Panc1 (cell line): ENCODE measurements at regions not wholly inside any gene's neighbourhood (a gene's known extent, or its start where the extent isn't known, plus 50 kb on each side); places are given as distances from the start of the nearest gene placed in this dataset.

Source experiments
- ATAC-seq: fragments of 200-7000 bp; cut with Tn5 transposase; 2 replicates; pipeline ENCODE4 v1.9.1; 2020; ENCODE audit warnings: mild to moderate bottlenecking, moderate library complexity
- BruUV-seq: library from RNA; stranded (reverse); fragments of 400-500 nt; replicated peaks from 2 replicates; lab custom pipeline; 2021; lab: Mats Ljungman, UMichigan
- CTCF ChIA-PET: fragments of 300-600 bp; sonication (Branson Sonifier 250); formaldehyde crosslinking; loops from one replicate; lab custom pipeline; 2022; ENCODE audit warnings: antibody characterized with exemption; lab: Charles Lee
- POLR2A ChIA-PET: fragments of 300-600 bp; sonication (Branson Sonifier 250); formaldehyde crosslinking; loops from one replicate; lab custom pipeline; 2022; ENCODE audit warnings: antibody characterized with exemption; lab: Charles Lee
- DNase-seq: peaks from one replicate; pipeline ENCODE4 v3.0.0-alpha.2; 2010; ENCODE audit warnings: low read depth, low spot score
- H3K27ac ChIP-seq: 2 replicates; pipeline ENCODE4 v1.5.1; 2011; ENCODE audit warnings: mild to moderate bottlenecking, low read length, inconsistent platforms
- H3K27me3 ChIP-seq: fragments of 200-500 bp; sonication (Bioruptor generic); 2 replicates; pipeline ENCODE4 v1.6.0; 2014; ENCODE audit warnings: low read length, inconsistent platforms; ENCODE audit not compliant: control insufficient read depth, insufficient read depth
- H3K36me3 ChIP-seq: fragments of 200-500 bp; sonication (Bioruptor generic); 2 replicates; pipeline ENCODE4 v1.5.1; 2014; ENCODE audit warnings: inconsistent platforms, mild to moderate bottlenecking, low read length, moderate library complexity; ENCODE audit not compliant: control insufficient read depth, insufficient read depth
- H3K4me1 ChIP-seq: 2 replicates; pipeline ENCODE4 v1.5.1; 2011; ENCODE audit warnings: inconsistent platforms, mild to moderate bottlenecking, low read length, moderate library complexity; ENCODE audit not compliant: control insufficient read depth, insufficient read depth
- H3K4me3 ChIP-seq, 2 experiments: 2 replicates each; pipeline ENCODE4 v1.5.1; 2011 to 2012; ENCODE audit warnings: low read depth in 2 of 2, low read length in 2 of 2, mild to moderate bottlenecking in 2 of 2, inconsistent platforms in 1 of 2, moderate library complexity in 1 of 2
- H3K9me3 ChIP-seq: fragments of 200-500 bp; sonication (Bioruptor generic); 2 replicates; pipeline ENCODE4 v1.5.1; 2014; ENCODE audit warnings: low read depth, mild to moderate bottlenecking, inconsistent platforms, low read length, moderate library complexity; ENCODE audit not compliant: control insufficient read depth, insufficient read depth
- POLR2AphosphoS5 ChIP-seq: IDR thresholded peaks from 2 replicates; pipeline ENCODE4 v1.6.1; 2012; ENCODE audit warnings: mild to moderate bottlenecking, low read depth, low read length, moderate library complexity
- SIN3A ChIP-seq: IDR thresholded peaks from 2 replicates; pipeline ENCODE4 v1.6.1; 2012; ENCODE audit warnings: low read depth, mild to moderate bottlenecking, low read length, moderate library complexity, borderline replicate concordance; ENCODE audit not compliant: insufficient read depth
- TCF7L2 ChIP-seq: IDR thresholded peaks from 2 replicates; pipeline ENCODE4 v1.6.1; 2011; ENCODE audit warnings: mild to moderate bottlenecking, low read depth, low read length, inconsistent platforms
- in situ Hi-C: cut with HindIII; loops from 2 replicates; pipeline ENCODE4 v1.10.0; 2016; ENCODE audit warnings: low sequenced_read_pairs, low pct_unique_long_range_greater_than_20kb
- intact Hi-C: fragments of 100-400 bp; cut with micrococcal nuclease; formaldehyde crosslinking; loops from one replicate; pipeline ENCODE4 v1.10.0; 2022; ENCODE audit not compliant: unreplicated experiment
- TF ChIP-seq, protein P1 (sequence below), 2 experiments: IDR thresholded peaks; 2 replicates each; pipeline ENCODE4 v1.6.1; 2011 to 2012; ENCODE audit warnings: low read depth in 2 of 2, control low read depth in 1 of 2, low read length in 1 of 2, mild to moderate bottlenecking in 1 of 2, moderate library complexity in 1 of 2; ENCODE audit not compliant: insufficient read depth in 1 of 2
- TF ChIP-seq, protein P2 (sequence below): fragments of 450-650 bp; IDR thresholded peaks from 2 replicates; pipeline ENCODE4 v1.5.1; 2017; ENCODE audit warnings: mild to moderate bottlenecking

DNA sequence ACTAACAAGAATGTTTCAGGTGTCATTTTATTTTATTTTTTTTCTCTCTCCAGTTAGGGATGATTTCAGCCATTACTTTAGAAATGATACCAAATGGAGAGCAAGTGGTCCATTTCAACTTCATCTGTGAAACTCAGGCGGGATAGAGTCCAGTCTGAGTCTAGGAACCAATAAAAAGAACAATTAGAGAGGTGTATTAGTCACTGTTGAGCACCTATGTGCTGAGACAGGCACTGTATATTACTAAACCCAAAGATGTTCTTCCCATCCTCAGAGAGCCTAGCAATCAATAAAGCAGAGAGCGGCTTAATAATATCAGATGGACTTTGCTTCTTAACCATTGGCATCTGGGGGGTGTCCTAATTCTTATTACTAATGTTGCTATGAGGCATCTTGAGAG lies 410.3 kb upstream of the SLC24A2 start:
- no peaks in the 10 kb centered on the region for H3K36me3 ChIP-seq
- intact Hi-C loops (no loop called here), in situ Hi-C loops (no loop called here)
- no peaks in the 10 kb centered on the region for H3K4me1 ChIP-seq
- H3K27ac ChIP-seq = no peak overlapping the region
- no peaks in the 10 kb centered on the region for H3K9me3 ChIP-seq
- ChIA-PET CTCF (no interaction called here), POLR2A (no interaction called here)
- TF ChIP-seq, protein P1, sequence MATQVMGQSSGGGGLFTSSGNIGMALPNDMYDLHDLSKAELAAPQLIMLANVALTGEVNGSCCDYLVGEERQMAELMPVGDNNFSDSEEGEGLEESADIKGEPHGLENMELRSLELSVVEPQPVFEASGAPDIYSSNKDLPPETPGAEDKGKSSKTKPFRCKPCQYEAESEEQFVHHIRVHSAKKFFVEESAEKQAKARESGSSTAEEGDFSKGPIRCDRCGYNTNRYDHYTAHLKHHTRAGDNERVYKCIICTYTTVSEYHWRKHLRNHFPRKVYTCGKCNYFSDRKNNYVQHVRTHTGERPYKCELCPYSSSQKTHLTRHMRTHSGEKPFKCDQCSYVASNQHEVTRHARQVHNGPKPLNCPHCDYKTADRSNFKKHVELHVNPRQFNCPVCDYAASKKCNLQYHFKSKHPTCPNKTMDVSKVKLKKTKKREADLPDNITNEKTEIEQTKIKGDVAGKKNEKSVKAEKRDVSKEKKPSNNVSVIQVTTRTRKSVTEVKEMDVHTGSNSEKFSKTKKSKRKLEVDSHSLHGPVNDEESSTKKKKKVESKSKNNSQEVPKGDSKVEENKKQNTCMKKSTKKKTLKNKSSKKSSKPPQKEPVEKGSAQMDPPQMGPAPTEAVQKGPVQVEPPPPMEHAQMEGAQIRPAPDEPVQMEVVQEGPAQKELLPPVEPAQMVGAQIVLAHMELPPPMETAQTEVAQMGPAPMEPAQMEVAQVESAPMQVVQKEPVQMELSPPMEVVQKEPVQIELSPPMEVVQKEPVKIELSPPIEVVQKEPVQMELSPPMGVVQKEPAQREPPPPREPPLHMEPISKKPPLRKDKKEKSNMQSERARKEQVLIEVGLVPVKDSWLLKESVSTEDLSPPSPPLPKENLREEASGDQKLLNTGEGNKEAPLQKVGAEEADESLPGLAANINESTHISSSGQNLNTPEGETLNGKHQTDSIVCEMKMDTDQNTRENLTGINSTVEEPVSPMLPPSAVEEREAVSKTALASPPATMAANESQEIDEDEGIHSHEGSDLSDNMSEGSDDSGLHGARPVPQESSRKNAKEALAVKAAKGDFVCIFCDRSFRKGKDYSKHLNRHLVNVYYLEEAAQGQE (IDR thresholded peaks at IDR 0.05; ENCODE audit: insufficient read depth in 1 of 2, low read depth in 2 of 2, low read length in 1 of 2) = no peak
- TF ChIP-seq SIN3A = no peak
- TF ChIP-seq, protein P2, sequence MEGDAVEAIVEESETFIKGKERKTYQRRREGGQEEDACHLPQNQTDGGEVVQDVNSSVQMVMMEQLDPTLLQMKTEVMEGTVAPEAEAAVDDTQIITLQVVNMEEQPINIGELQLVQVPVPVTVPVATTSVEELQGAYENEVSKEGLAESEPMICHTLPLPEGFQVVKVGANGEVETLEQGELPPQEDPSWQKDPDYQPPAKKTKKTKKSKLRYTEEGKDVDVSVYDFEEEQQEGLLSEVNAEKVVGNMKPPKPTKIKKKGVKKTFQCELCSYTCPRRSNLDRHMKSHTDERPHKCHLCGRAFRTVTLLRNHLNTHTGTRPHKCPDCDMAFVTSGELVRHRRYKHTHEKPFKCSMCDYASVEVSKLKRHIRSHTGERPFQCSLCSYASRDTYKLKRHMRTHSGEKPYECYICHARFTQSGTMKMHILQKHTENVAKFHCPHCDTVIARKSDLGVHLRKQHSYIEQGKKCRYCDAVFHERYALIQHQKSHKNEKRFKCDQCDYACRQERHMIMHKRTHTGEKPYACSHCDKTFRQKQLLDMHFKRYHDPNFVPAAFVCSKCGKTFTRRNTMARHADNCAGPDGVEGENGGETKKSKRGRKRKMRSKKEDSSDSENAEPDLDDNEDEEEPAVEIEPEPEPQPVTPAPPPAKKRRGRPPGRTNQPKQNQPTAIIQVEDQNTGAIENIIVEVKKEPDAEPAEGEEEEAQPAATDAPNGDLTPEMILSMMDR = no peak
- TF ChIP-seq TCF7L2 = no peak
- TF ChIP-seq POLR2AphosphoS5 = no peak
- no TSS peak for BruUV-seq
- no peak for ATAC-seq
- H3K4me3 ChIP-seq = no peak overlapping the region
- DNase-seq = no peak
- no peaks in the 10 kb centered on the region for H3K27me3 ChIP-seq

GRCh38 chr9:20197976-20198685 lies 409.3 kb upstream of the SLC24A2 start:
- no peaks in the 10 kb centered on the region for H3K4me1 ChIP-seq
- ATAC-seq = no peak
- no peak overlapping the region for H3K4me3 ChIP-seq
- no peak overlapping the region for H3K27ac ChIP-seq
- no TSS peak for BruUV-seq
- in situ Hi-C loops (no loop called here), intact Hi-C loops (no loop called here)
- ChIA-PET CTCF (interaction anchor here (0.6 kb wide), 1 partner anchor 264 kb away, joined by 3 read pairs; no protein-coding TSS in a partner anchor), POLR2A (no interaction called here)
- H3K36me3 ChIP-seq = no peaks in the 10 kb centered on the region
- no peak for TF ChIP-seq POLR2AphosphoS5
- no peak for TF ChIP-seq SIN3A
- TF ChIP-seq, protein P2 = no peak
- H3K9me3 ChIP-seq = no peaks in the 10 kb centered on the region
- no peak for DNase-seq
- H3K27me3 ChIP-seq = no peaks in the 10 kb centered on the region
